Esophagus squamous epithelium (tissue), 4 donors: ENCODE measurements at regions not wholly inside any gene's neighbourhood (a gene's known extent, or its start where the extent isn't known, plus 50 kb on each side); places are given as distances from the start of the nearest gene placed in this dataset.

Source experiments
- CTCF ChIP-seq, 6 experiments: fragments of 450-650 bp in 4 of 6; fragments of 200-600 bp in 2 of 6; sonication (generic) in 2 of 6; IDR thresholded peaks; one replicate each; pipeline ENCODE4 v1.5.1; 2016 to 2019; ENCODE audit warnings: antibody characterized with exemption in 6 of 6, mild to moderate bottlenecking in 4 of 6, moderate library complexity in 4 of 6
- POLR2A ChIP-seq, 4 donors: fragments of 450-650 bp; IDR thresholded peaks; one replicate each; pipeline ENCODE4 v1.6.1; 2017; ENCODE audit warnings: antibody characterized with exemption in 4 of 4, mild to moderate bottlenecking in 4 of 4, moderate library complexity in 3 of 4

DNA sequence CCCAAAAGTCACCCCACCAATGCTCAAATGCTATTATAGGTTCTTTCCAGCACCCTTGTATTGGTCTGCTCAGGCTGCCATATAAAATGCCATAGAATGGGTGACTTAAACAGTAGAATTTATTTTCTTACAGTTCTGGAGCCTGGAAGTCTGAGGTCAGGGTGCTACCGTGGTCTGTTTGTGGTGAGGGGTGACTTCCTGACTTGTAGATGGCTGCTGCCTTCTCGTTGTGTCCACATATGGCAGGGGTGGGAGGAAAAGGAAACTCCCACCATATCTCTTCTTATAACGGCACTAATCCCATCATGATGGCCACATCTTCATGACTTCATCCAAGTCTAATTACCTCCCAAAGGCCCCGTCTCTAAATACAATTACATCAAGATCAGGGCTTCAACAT, 257.8 kb upstream of the TARS1 start:
- no peak for TF ChIP-seq CTCF (IDR thresholded peaks at IDR 0.05)
- no peak for TF ChIP-seq POLR2A (IDR thresholded peaks at IDR 0.05)
